HT1080 (cell line): ENCODE measurements at regions not wholly inside any gene's neighbourhood (a gene's known extent, or its start where the extent isn't known, plus 50 kb on each side); places are given as distances from the start of the nearest gene placed in this dataset.

Experiments
- DNase-seq: peaks from one replicate; pipeline ENCODE4 v3.0.0-alpha.2; 2015; ENCODE audit warnings: low read depth

- no peak for DNase-seq
These were observed 171.5 kb downstream of the EVA1A start for GRCh38 chr2:75389271-75389670.

- DNase-seq = no peak
These were observed 179.7 kb downstream of the EVA1A start for GRCh38 chr2:75381032-75381431.

GRCh38 chr2:75379476-75380210 is 180.3 kb upstream of the TACR1 start:
- no peak for DNase-seq

- DNase-seq = peak; percentile 74
These were observed 176.6 kb upstream of the TACR1 start for GRCh38 chr2:75375646-75376582.

- DNase-seq = peak; percentile 49
These were observed 175.2 kb upstream of the TACR1 start for GRCh38 chr2:75374414-75374957.

GRCh38 chr2:75367401-75367800 is 168.1 kb upstream of the TACR1 start:
- DNase-seq = no peak

- DNase-seq = no peak
These were observed 162.2 kb upstream of the TACR1 start for GRCh38 chr2:75361486-75361885.

- DNase-seq = no peak
These were observed 161.6 kb upstream of the TACR1 start for GRCh38 chr2:75360945-75361344.

- DNase-seq = no peak
These were observed 157.5 kb upstream of the TACR1 start for GRCh38 chr2:75356865-75357264.

GRCh38 chr2:75353131-75353530 is 153.8 kb upstream of the TACR1 start:
- no peak for DNase-seq

GRCh38 chr2:75348307-75348706 is 149.0 kb upstream of the TACR1 start:
- DNase-seq = no peak

- DNase-seq = no peak
These were observed 144.8 kb upstream of the TACR1 start for GRCh38 chr2:75344146-75344545.

- no peak for DNase-seq
These were observed 143.3 kb upstream of the TACR1 start for GRCh38 chr2:75342504-75343175.

GRCh38 chr2:75340560-75340959 is 141.2 kb upstream of the TACR1 start:
- DNase-seq = no peak

- no peak for DNase-seq
These were observed 139.1 kb upstream of the TACR1 start for GRCh38 chr2:75338461-75338860.

- DNase-seq = no peak
These were observed 138.3 kb upstream of the TACR1 start for GRCh38 chr2:75337619-75338018.

- DNase-seq = no peak
These were observed 137.7 kb upstream of the TACR1 start for GRCh38 chr2:75337016-75337415.

GRCh38 chr2:75336451-75336850 is 137.1 kb upstream of the TACR1 start:
- no peak for DNase-seq

GRCh38 chr2:75334076-75334475 is 134.8 kb upstream of the TACR1 start:
- DNase-seq = no peak

GRCh38 chr2:75333646-75334045 is 134.3 kb upstream of the TACR1 start:
- DNase-seq = no peak

- no peak for DNase-seq
These were observed 128.8 kb upstream of the TACR1 start for GRCh38 chr2:75328156-75328555.

GRCh38 chr2:75327334-75327733 is 128.0 kb upstream of the TACR1 start:
- no peak for DNase-seq
